ENCODE measurements at regions not wholly inside any gene's neighbourhood (a gene's known extent, or its start where the extent isn't known, plus 50 kb on each side); places are given as distances from the start of the nearest gene placed in this dataset.

DNA sequence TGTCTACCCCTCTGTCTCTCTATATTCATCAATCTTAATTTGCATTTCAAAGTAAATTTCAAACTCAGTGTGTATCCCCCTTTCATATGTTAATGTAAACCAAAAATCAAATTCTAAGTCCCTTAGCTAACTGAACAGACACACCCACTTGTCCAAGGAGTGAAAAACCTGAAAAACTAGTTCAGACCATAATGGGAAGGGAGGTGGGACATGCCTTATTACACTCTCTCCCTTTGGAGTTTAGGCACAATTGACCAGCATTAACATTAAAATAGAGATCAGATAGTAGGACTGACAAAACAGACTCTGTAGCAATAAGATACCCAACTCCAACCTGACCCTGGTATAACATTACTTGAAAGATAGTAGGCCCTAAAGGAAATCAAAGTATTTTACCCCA, 247.7 kb upstream of the GADL1 start:
- no peak overlapping the region for H3K9ac ChIP-seq (ENCODE audit: extremely low read depth, insufficient read length, low read length)
- no peak overlapping the region for H2BK5ac ChIP-seq (ENCODE audit: insufficient read length, low read length)
- H4K8ac ChIP-seq (replicated peaks; ENCODE audit: insufficient read length, low read depth, low read length) = no peak overlapping the region
- H3K9me3 ChIP-seq (ENCODE audit: control insufficient read depth, low read depth, low read length) = peaks cover 4% of the 10 kb centered on the region
- H2BK20ac ChIP-seq (ENCODE audit: low read depth, low read length, poor library complexity, severe bottlenecking) = no peak overlapping the region
- H3K18ac ChIP-seq (ENCODE audit: insufficient read length, low read depth, low read length) = no peak overlapping the region
- H3K27me3 Mint-ChIP-seq (ENCODE audit: low read depth) = no peaks in the 10 kb centered on the region
- no peak overlapping the region for H3K56ac ChIP-seq (ENCODE audit: insufficient read length, low read depth, low read length)
- H2BK120ac ChIP-seq (ENCODE audit: low read depth, low read length, poor library complexity, severe bottlenecking) = no peak overlapping the region
- H3K27ac ChIP-seq (ENCODE audit: insufficient read length, low read depth, low read length) = no peak overlapping the region
- H2BK15ac ChIP-seq (ENCODE audit: low read depth, low read length) = no peak overlapping the region
- H4K20me1 ChIP-seq (ENCODE audit: control insufficient read depth, insufficient read depth, insufficient read length) = no peaks in the 10 kb centered on the region
- H4K91ac ChIP-seq (ENCODE audit: insufficient read length, low read depth, low read length) = no peak overlapping the region
- no peaks in the 10 kb centered on the region for H3K79me2 ChIP-seq (ENCODE audit: insufficient read depth, low read length)
- no peak overlapping the region for H3K14ac ChIP-seq (ENCODE audit: insufficient read depth, low read length)
- peaks cover 7 to 26% (median 8%) of the 10 kb centered on the region in 3 experiments for H3K36me3 Mint-ChIP-seq (ENCODE audit: insufficient read depth in 1 of 3, low read depth in 3 of 3)
- H3T11ph ChIP-seq (ENCODE audit: low read length) = no peak overlapping the region
- no peak for DNase-seq
- H3K27me3 ChIP-seq (ENCODE audit: insufficient read depth, low read length) = no peaks in the 10 kb centered on the region
- H3K4me1 Mint-ChIP-seq = peaks cover 46 to 62% of the 10 kb centered on the region in 2 experiments
- H3K4me3 Mint-ChIP-seq = peak overlapping the region; percentile 11 to 55
- no peak overlapping the region for H3K4ac ChIP-seq (ENCODE audit: low read depth, low read length)
- no peak overlapping the region for H2AK5ac ChIP-seq (ENCODE audit: insufficient read length, low read length)
- H3K4me1 ChIP-seq (ENCODE audit: insufficient read depth, low read length) = peaks cover 9% of the 10 kb centered on the region; the same call in 1 of the 2 replicates
- no peaks in the 10 kb centered on the region for H3K79me1 ChIP-seq (ENCODE audit: insufficient read depth, low read depth, low read length, poor library complexity, severe bottlenecking)
- H3K9me3 Mint-ChIP-seq = peaks cover 16 to 18% of the 10 kb centered on the region in 2 experiments
- no peak overlapping the region for H4K5ac ChIP-seq (ENCODE audit: insufficient read length, low read depth, low read length)
- peak overlapping the region in 2 of 3 experiments; percentile 86 to 97; a peak in 4 of 7 replicates for H3K27ac Mint-ChIP-seq
- no peak overlapping the region for H3K23ac ChIP-seq (ENCODE audit: insufficient read length, low read depth, low read length)
- H3K23me2 ChIP-seq (ENCODE audit: insufficient read length, low read depth, low read length, poor library complexity, severe bottlenecking) = no peaks in the 10 kb centered on the region
- peak overlapping the region; percentile 5 for H3K4me2 ChIP-seq (ENCODE audit: insufficient read depth, insufficient read length, low read length)
- H2BK12ac ChIP-seq (ENCODE audit: insufficient read length, low read depth, low read length) = no peak overlapping the region
- TF ChIP-seq, protein P1, sequence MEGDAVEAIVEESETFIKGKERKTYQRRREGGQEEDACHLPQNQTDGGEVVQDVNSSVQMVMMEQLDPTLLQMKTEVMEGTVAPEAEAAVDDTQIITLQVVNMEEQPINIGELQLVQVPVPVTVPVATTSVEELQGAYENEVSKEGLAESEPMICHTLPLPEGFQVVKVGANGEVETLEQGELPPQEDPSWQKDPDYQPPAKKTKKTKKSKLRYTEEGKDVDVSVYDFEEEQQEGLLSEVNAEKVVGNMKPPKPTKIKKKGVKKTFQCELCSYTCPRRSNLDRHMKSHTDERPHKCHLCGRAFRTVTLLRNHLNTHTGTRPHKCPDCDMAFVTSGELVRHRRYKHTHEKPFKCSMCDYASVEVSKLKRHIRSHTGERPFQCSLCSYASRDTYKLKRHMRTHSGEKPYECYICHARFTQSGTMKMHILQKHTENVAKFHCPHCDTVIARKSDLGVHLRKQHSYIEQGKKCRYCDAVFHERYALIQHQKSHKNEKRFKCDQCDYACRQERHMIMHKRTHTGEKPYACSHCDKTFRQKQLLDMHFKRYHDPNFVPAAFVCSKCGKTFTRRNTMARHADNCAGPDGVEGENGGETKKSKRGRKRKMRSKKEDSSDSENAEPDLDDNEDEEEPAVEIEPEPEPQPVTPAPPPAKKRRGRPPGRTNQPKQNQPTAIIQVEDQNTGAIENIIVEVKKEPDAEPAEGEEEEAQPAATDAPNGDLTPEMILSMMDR (conservative IDR thresholded peaks at IDR 0.05) = no peak
- no peak overlapping the region for H2AFZ ChIP-seq (ENCODE audit: low read length)
